ENCODE measurements at regions not wholly inside any gene's neighbourhood (a gene's known extent, or its start where the extent isn't known, plus 50 kb on each side); places are given as distances from the start of the nearest gene placed in this dataset.

- Histone ChIP-seq H3K56ac (replicated peaks; ENCODE audit: insufficient read length, low read depth, low read length) (no peak overlapping the region), H2AFZ (ENCODE audit: low read length) (no peak overlapping the region), H3K4me1 (replicated peaks in 1 of 4; ENCODE audit: control insufficient read depth in 3 of 4, insufficient read depth in 4 of 4, low read length in 3 of 4) (no peaks in the 10 kb centered on the region), H3K27me3 (replicated peaks in 1 of 4; ENCODE audit: control insufficient read depth in 3 of 4, extremely low read depth in 1 of 4, insufficient read depth in 3 of 4, low read length in 3 of 4) (no peaks in the 10 kb centered on the region), H4K8ac (ENCODE audit: extremely low read depth, insufficient read depth, low read length) (no peak overlapping the region), H3K23me2 (ENCODE audit: low read depth, low read length) (no peaks in the 10 kb centered on the region), H3K9me3 (ENCODE audit: insufficient read depth in 2 of 2, low read depth in 1 of 2, low read length in 1 of 2) (0 out of 4 replicates have a peak, but pooled peaks cover 0 to 3% of the 10 kb centered on the region in 2 experiments), H3K36me3 (ENCODE audit: control insufficient read depth in 2 of 4, insufficient read depth in 4 of 4, low read length in 3 of 4) (no peaks in the 10 kb centered on the region), H3K9ac (replicated peaks in 1 of 4; ENCODE audit: extremely low read depth in 1 of 4, low read depth in 3 of 4, low read length in 3 of 4) (no peak overlapping the region), H3K27ac (ENCODE audit: low read depth, low read length) (no peak overlapping the region), H2BK20ac (ENCODE audit: low read length) (no peak overlapping the region), H3K4ac (replicated peaks; ENCODE audit: insufficient read length, low read depth, low read length) (no peak overlapping the region), H3K79me2 (ENCODE audit: control insufficient read depth in 1 of 2, insufficient read depth in 2 of 2, low read length in 2 of 2) (no peaks in the 10 kb centered on the region), H2BK120ac (replicated peaks; ENCODE audit: low read depth, low read length) (no peak overlapping the region), H4K91ac (replicated peaks; ENCODE audit: insufficient read length, low read length) (no peak overlapping the region), H4K5ac (ENCODE audit: insufficient read length, low read depth, low read length) (no peak overlapping the region), H3K18ac (ENCODE audit: extremely low read depth, low read length) (no peak overlapping the region), H2BK12ac (ENCODE audit: low read depth, low read length) (no peak overlapping the region), H3K4me3 (ENCODE audit: extremely low read depth in 1 of 4, insufficient read depth in 2 of 4, low read depth in 3 of 4, low read length in 4 of 4) (no peak overlapping the region), H2BK15ac (ENCODE audit: low read length) (no peak overlapping the region), H4K20me1 (replicated peaks in 1 of 2; ENCODE audit: control insufficient read depth in 1 of 2, insufficient read depth in 2 of 2, low read length in 2 of 2) (no peaks in the 10 kb centered on the region), H2BK5ac (ENCODE audit: low read depth, low read length) (no peak overlapping the region), H3K4me2 (ENCODE audit: insufficient read depth in 1 of 2, low read depth in 2 of 2, low read length in 2 of 2) (no peak overlapping the region), H3K23ac (ENCODE audit: insufficient read length) (no peak overlapping the region), H3K14ac (ENCODE audit: insufficient read length) (no peak overlapping the region), H3K79me1 (ENCODE audit: low read depth, low read length) (no peaks in the 10 kb centered on the region), H2AK5ac (ENCODE audit: low read depth, low read length) (no peak overlapping the region)
- no peak for FAIRE-seq
- ChIA-PET CTCF (ENCODE audit: partially characterized antibody) (interaction anchor here (1.1 to 1.2 kb wide), 2 partner anchors 11 to 82 kb away, joined by 3 read pairs; no protein-coding TSS in a partner anchor), POLR2A (ENCODE audit: partially characterized antibody) (interaction anchor here (0.8 kb wide), 1 partner anchor 9 kb away, joined by 3 read pairs; no protein-coding TSS in a partner anchor)
- no peak for DNase-seq (ENCODE audit: low read depth in 1 of 2, low spot score in 2 of 2)
- TF ChIP-seq RXRA (IDR thresholded peaks at IDR 0.05; ENCODE audit: insufficient read depth, low read depth, low read length) (no peak), CREB1 (IDR thresholded peaks at IDR 0.05) (no peak), BRCA1 (IDR thresholded peaks at IDR 0.05; ENCODE audit: low read depth, low read length) (no peak), MAFK (IDR thresholded peaks at IDR 0.05; ENCODE audit: low read depth, low read length) (no peak), ATF2 (IDR thresholded peaks at IDR 0.05; ENCODE audit: low read length) (no peak), SUZ12 (IDR thresholded peaks at IDR 0.05; ENCODE audit: low read length) (no peak), CHD1 (IDR thresholded peaks at IDR 0.05; ENCODE audit: low read depth, low read length) (no peak), CTBP2 (IDR thresholded peaks at IDR 0.05; ENCODE audit: borderline replicate concordance, insufficient read depth, insufficient read length, low read length) (no peak)
- WGBS, 2 experiments (ENCODE audit: extremely low coverage in 1 of 2, insufficient coverage in 1 of 2, insufficient read length in 1 of 2, insufficient replicate concordance in 2 of 2, low coverage in 1 of 2, low lambda C conversion rate in 2 of 2, missing lambda C conversion rate in 1 of 2) = 88% methylated on average over 4 of the region's 4 CpGs; no CpG with 5 or more reads in 1 of the 2 experiments
Observed at GRCh38 chr5:57581222-57581621, 98.6 kb upstream of the ACTBL2 start.

Measured in H1 (cell line).